GM12864 (cell line): ENCODE measurements at regions not wholly inside any gene's neighbourhood (a gene's known extent, or its start where the extent isn't known, plus 50 kb on each side); places are given as distances from the start of the nearest gene placed in this dataset.

ENCODE experiments used
- DNase-seq: peaks from one replicate; pipeline ENCODE4 v3.0.0-alpha.2; 2011; ENCODE audit warnings: low read depth
- H3K4me3 ChIP-seq: 2 replicates; pipeline ENCODE4 v1.5.1; 2011; ENCODE audit warnings: mild to moderate bottlenecking, low read depth, low read length, control low read depth
- TF ChIP-seq, protein P1 (sequence below): IDR thresholded peaks from 2 replicates; pipeline ENCODE4 v1.5.1; 2011; ENCODE audit warnings: low read depth, mild to moderate bottlenecking, moderate library complexity, low read length, control low read depth, inconsistent platforms; ENCODE audit errors: missing control alignments

DNA sequence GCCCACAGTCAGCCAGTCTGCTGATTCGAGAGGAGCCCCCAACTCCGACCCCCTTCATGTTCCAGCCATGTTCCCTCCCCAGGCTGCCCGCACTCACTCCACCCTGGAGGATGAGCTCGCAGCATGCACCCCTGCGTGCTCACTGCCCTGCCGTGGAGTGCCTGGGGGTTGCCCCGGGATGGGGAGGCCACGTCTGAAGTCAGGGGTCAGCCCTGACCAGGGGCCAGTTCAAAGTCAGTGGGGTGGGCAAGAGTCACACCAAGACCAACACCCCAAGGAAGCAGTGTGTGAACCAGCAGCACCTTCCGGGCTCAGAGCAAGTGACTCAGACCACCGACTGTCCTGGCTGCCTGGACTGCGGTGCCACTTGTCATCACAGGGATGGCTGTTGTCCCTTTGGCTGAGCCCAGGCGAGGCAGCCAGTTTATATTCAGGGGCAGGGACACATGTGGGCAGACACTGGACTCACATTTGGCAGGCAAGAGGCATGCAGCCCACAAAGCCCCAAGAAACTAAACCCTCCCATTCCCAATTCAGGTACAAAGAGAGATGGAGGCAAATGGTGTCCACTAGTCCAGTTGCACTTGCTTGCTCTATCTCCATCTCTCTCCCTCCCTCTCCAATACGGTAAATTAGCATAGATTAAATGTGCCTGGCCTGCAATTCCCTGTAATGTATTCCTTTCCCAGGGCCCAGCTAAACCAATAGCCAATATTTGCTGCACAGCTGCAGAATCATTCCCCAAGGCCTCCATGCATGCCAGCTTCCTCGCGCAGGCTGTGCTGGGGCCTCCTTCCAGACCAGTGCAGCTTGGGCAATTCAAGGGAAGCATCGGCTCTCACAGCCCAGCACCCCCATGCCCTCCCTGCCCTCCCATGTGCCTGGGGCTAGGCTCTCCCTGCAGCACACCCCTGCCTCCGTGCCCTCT lies 135.7 kb upstream of the IQSEC1 start:
- TF ChIP-seq, protein P1, sequence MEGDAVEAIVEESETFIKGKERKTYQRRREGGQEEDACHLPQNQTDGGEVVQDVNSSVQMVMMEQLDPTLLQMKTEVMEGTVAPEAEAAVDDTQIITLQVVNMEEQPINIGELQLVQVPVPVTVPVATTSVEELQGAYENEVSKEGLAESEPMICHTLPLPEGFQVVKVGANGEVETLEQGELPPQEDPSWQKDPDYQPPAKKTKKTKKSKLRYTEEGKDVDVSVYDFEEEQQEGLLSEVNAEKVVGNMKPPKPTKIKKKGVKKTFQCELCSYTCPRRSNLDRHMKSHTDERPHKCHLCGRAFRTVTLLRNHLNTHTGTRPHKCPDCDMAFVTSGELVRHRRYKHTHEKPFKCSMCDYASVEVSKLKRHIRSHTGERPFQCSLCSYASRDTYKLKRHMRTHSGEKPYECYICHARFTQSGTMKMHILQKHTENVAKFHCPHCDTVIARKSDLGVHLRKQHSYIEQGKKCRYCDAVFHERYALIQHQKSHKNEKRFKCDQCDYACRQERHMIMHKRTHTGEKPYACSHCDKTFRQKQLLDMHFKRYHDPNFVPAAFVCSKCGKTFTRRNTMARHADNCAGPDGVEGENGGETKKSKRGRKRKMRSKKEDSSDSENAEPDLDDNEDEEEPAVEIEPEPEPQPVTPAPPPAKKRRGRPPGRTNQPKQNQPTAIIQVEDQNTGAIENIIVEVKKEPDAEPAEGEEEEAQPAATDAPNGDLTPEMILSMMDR, result no peak
- H3K4me3 ChIP-seq, result no peak overlapping the region
- DNase-seq, result no peak

DNA sequence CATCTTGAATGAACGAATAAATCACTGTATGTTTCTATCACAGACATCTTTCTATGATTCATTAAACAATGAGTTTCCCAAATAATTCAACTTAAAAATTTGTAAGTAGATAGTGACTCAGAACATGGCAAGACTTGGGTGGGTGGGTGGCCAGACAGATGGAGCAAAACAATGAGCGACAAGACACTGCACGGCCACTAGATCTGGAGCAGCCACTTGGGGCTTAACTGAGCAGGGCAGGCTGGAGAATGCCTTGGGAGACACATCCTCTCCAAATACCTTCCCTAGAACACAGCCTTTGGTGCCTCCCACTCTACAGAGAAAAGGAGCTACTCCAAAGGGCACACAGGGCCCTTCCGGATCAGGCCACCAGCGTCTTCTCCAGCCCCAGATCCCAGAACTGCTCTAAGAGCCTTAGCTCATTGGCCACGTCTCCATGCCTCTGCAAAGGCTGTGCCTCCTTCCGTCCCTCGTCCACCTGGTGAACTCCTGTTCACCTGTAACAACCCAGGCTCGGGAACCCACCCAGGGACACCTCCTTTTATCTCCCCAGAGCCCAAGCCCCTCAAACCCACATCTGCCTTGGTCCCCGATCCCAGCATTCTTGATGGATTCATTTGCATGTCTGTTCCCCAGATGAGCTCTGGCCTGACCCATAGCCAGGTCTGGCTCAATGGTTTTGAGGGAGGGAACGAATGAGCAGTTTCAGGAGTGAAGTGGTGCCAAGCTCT lies 134.9 kb upstream of the IQSEC1 start:
- no peak overlapping the region for H3K4me3 ChIP-seq
- no peak for DNase-seq
- TF ChIP-seq, protein P1, result no peak

DNA sequence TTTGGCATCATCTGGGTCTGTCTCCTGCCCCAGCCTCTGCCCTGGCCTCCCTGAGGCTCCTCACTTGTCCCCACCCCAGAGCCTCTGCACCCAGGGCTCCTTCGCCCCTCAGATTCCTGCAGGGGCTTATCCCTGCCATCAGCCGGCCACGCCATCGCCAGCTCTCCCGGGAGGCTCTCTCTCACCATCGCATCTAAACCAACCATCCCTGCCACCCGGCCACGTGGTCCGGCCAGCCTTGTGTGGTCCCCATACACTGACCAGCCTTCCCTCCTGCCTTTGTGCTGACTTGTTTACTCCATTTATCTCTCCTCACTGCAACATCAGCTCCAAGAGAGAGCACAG lies 134.3 kb upstream of the IQSEC1 start:
- H3K4me3 ChIP-seq, result no peak overlapping the region
- TF ChIP-seq, protein P1, result no peak
- no peak for DNase-seq

DNA sequence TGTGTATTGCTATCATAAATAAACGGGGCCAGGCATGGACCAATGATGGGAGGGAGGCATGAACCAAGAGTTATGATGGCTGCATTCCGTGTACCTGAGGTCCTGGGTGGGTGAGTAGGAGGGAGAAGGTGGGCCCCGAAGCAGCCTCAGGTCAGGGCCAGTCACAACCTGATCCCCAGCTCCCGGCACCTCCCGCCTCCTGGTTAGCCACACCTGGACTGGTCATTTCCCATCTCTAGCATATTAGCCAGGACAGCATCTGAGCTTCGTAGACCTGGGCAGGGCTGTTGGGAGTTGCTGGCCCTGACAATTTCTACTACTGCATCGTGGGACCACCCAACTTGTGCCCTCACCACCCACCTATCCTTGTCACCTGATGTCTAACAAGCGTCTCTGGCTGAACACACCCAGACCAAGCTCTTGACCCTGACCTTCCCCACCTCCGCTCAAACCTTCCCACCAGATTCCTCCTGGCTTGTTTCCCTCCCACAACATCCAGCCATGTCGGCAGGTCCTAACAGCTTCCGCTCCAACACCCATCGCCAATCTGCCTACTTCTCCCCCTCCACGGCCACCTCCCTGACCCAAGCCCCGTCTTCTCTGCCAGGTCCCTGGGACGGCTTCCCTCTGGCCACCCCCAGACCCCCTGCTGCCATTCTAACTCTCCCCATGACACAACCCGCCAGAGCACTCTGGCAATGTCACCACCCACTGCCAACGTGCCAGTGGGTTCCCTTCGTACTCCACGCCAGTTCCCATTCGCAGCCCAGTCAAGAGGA lies 133.8 kb upstream of the IQSEC1 start:
- no peak for DNase-seq
- TF ChIP-seq, protein P1, result no peak
- no peak overlapping the region for H3K4me3 ChIP-seq

DNA sequence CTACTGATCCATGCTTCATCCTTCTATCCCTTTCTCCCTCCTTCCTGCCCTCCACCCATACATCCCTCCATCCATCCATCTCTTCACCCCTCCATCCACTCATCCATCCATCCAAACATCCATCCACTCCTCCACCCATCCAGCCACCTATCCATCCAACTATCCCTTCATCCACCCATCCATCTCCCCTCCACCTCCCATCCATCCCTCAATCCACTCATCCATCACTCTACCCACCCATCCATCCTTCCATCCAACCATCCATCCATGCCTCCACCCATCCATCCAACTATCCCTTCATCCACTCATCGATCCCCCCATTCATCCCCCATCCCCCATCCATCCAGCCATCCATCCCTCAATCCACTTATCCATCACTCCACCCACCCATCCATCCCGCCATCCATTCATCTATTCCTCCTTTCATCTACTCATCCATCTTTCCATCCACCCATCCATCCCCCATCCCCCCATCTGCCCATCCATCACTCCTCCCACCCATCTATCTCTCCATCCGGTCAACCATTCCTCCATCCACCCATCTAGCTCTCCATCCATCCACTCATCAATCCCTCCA lies 132.4 kb upstream of the IQSEC1 start:
- TF ChIP-seq, protein P1, result no peak
- no peak for DNase-seq
- no peak overlapping the region for H3K4me3 ChIP-seq

DNA sequence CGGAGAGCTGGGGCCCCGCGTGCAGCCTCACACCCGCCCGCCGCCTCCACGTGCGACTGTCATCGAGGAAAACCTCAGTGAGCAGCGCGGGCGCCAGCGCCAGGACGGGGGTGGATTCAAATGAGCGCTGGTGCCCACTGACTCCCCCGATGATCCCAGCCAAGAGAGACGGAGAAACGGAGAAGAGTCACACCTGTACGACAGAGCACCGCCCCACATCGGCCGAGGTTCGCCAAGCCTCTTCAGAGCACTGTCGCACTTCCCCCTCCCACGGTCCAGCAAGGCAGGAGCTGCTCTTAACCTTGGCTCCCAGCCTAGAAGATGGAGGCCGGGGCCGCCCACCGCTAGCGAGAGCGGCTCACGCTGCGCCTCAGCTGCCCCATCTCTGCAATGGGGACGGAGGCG lies 130.9 kb upstream of the IQSEC1 start:
- TF ChIP-seq, protein P1, result no peak
- DNase-seq, result no peak
- no peak overlapping the region for H3K4me3 ChIP-seq
